NCI-H1436 (cell line): ENCODE measurements at regions not wholly inside any gene's neighbourhood (a gene's known extent, or its start where the extent isn't known, plus 50 kb on each side); places are given as distances from the start of the nearest gene placed in this dataset.

Source experiments
- DNase-seq: peaks from one replicate; lab custom pipeline; 2025; lab: John Stamatoyannopoulos, UW

GRCh38 chr6:163835439-163836171 lies 421.1 kb downstream of the QKI start:
- DNase-seq: no peak

GRCh38 chr6:163834226-163834970 lies 419.9 kb downstream of the QKI start:
- no peak for DNase-seq

- DNase-seq: no peak
These were observed 417.2 kb downstream of the QKI start for GRCh38 chr6:163831736-163832135.

- no peak for DNase-seq
These were observed 416.1 kb downstream of the QKI start for GRCh38 chr6:163830641-163831040.

GRCh38 chr6:163828038-163828795 lies 413.7 kb downstream of the QKI start:
- DNase-seq: no peak

GRCh38 chr6:163827143-163827542 lies 412.6 kb downstream of the QKI start:
- no peak for DNase-seq

GRCh38 chr6:163826629-163827028 lies 412.1 kb downstream of the QKI start:
- DNase-seq: no peak

- no peak for DNase-seq
These were observed 410.5 kb downstream of the QKI start for GRCh38 chr6:163825033-163825432.

- no peak for DNase-seq
These were observed 409.1 kb downstream of the QKI start for GRCh38 chr6:163823577-163823976.

GRCh38 chr6:163820745-163821458 lies 406.4 kb downstream of the QKI start:
- DNase-seq: no peak

GRCh38 chr6:163820171-163820570 lies 405.7 kb downstream of the QKI start:
- DNase-seq: no peak

- no peak for DNase-seq
These were observed 404.2 kb downstream of the QKI start for GRCh38 chr6:163818719-163819118.

- no peak for DNase-seq
These were observed 401.9 kb downstream of the QKI start for GRCh38 chr6:163816441-163816840.

GRCh38 chr6:163815796-163816195 lies 401.3 kb downstream of the QKI start:
- DNase-seq: no peak

GRCh38 chr6:163814494-163815364 lies 400.2 kb downstream of the QKI start:
- no peak for DNase-seq

- DNase-seq: no peak
These were observed 399.5 kb downstream of the QKI start for GRCh38 chr6:163813979-163814493.

GRCh38 chr6:163811317-163811716 lies 396.8 kb downstream of the QKI start:
- DNase-seq: no peak

- no peak for DNase-seq
These were observed 394.8 kb downstream of the QKI start for GRCh38 chr6:163809364-163809763.

GRCh38 chr6:163808871-163809270 lies 394.4 kb downstream of the QKI start:
- DNase-seq: no peak

- DNase-seq: no peak
These were observed 393.7 kb downstream of the QKI start for GRCh38 chr6:163808231-163808630.
